ENCODE measurements at regions not wholly inside any gene's neighbourhood (a gene's known extent, or its start where the extent isn't known, plus 50 kb on each side); places are given as distances from the start of the nearest gene placed in this dataset.

GRCh38 chr1:240714568-240715292 lies 102.8 kb upstream of the GREM2 start:
- no peaks in the 10 kb centered on the region for H3K4me1 ChIP-seq
- H3K9me3 ChIP-seq, result no peaks in the 10 kb centered on the region
- no peaks in the 10 kb centered on the region for H3K36me3 ChIP-seq
- intact Hi-C loops (cut with DNase I; ENCODE audit: low total_unique reads), result no loop called here
- H3K27ac ChIP-seq, result no peak overlapping the region
- H3K4me3 ChIP-seq, result no peak overlapping the region
- H3K27me3 ChIP-seq (replicated peaks in 1 of 7), result peaks cover 0 to 3% (median 0%) of the 10 kb centered on the region in 7 donors
- TF ChIP-seq, protein P1, sequence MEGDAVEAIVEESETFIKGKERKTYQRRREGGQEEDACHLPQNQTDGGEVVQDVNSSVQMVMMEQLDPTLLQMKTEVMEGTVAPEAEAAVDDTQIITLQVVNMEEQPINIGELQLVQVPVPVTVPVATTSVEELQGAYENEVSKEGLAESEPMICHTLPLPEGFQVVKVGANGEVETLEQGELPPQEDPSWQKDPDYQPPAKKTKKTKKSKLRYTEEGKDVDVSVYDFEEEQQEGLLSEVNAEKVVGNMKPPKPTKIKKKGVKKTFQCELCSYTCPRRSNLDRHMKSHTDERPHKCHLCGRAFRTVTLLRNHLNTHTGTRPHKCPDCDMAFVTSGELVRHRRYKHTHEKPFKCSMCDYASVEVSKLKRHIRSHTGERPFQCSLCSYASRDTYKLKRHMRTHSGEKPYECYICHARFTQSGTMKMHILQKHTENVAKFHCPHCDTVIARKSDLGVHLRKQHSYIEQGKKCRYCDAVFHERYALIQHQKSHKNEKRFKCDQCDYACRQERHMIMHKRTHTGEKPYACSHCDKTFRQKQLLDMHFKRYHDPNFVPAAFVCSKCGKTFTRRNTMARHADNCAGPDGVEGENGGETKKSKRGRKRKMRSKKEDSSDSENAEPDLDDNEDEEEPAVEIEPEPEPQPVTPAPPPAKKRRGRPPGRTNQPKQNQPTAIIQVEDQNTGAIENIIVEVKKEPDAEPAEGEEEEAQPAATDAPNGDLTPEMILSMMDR (IDR thresholded peaks at IDR 0.05 in 8 of 11, conservative IDR thresholded peaks at IDR 0.05 in 3 of 11), result no peak
- TF ChIP-seq POLR2AphosphoS5 (IDR thresholded peaks at IDR 0.05) (no peak), POLR2A (IDR thresholded peaks at IDR 0.05) (no peak)
- 75 to 84% (median 76%) methylated on average over 8 of the region's 8 CpGs for WGBS, 5 donors
- DNase-seq, result no peak

GRCh38 chr1:240712014-240712731 lies 100.2 kb upstream of the GREM2 start:
- intact Hi-C loops (cut with DNase I; ENCODE audit: low total_unique reads), result no loop called here
- Histone ChIP-seq H3K4me1 (no peaks in the 10 kb centered on the region), H3K4me3 (no peak overlapping the region), H3K27me3 (replicated peaks in 1 of 7) (peaks cover 0 to 4% (median 0%) of the 10 kb centered on the region in 7 donors), H3K9me3 (no peaks in the 10 kb centered on the region), H3K27ac (no peak overlapping the region), H3K36me3 (no peaks in the 10 kb centered on the region)
- 83 to 90% (median 84%) methylated on average over 7 of the region's 7 CpGs for WGBS, 5 donors
- TF ChIP-seq POLR2A (IDR thresholded peaks at IDR 0.05) (no peak), POLR2AphosphoS5 (IDR thresholded peaks at IDR 0.05) (no peak)
- TF ChIP-seq, protein P1 (IDR thresholded peaks at IDR 0.05 in 8 of 11, conservative IDR thresholded peaks at IDR 0.05 in 3 of 11), result no peak
- no peak for DNase-seq

GRCh38 chr1:240711020-240711419 lies 99.1 kb upstream of the GREM2 start:
- Histone ChIP-seq H3K4me3 (no peak overlapping the region), H3K4me1 (no peaks in the 10 kb centered on the region), H3K27me3 (replicated peaks in 1 of 7) (peaks cover 0 to 4% (median 0%) of the 10 kb centered on the region in 7 donors), H3K9me3 (no peaks in the 10 kb centered on the region), H3K36me3 (no peaks in the 10 kb centered on the region), H3K27ac (no peak overlapping the region)
- WGBS, 5 donors, result 81 to 88% (median 84%) methylated on average over 9 of the region's 9 CpGs
- intact Hi-C loops (cut with DNase I; ENCODE audit: low total_unique reads), result no loop called here
- DNase-seq, result no peak
- TF ChIP-seq POLR2AphosphoS5 (IDR thresholded peaks at IDR 0.05) (no peak), POLR2A (IDR thresholded peaks at IDR 0.05) (no peak)
- TF ChIP-seq, protein P1 (IDR thresholded peaks at IDR 0.05 in 8 of 11, conservative IDR thresholded peaks at IDR 0.05 in 3 of 11), result no peak

- TF ChIP-seq, protein P1 (IDR thresholded peaks at IDR 0.05 in 8 of 11, conservative IDR thresholded peaks at IDR 0.05 in 3 of 11), result no peak
- TF ChIP-seq POLR2A (IDR thresholded peaks at IDR 0.05), result no peak
- no peak for TF ChIP-seq POLR2AphosphoS5 (IDR thresholded peaks at IDR 0.05)
- Histone ChIP-seq H3K27me3 (replicated peaks in 1 of 7) (peaks cover 0 to 4% (median 0%) of the 10 kb centered on the region in 7 donors), H3K4me3 (no peak overlapping the region), H3K36me3 (no peaks in the 10 kb centered on the region), H3K4me1 (no peaks in the 10 kb centered on the region), H3K9me3 (no peaks in the 10 kb centered on the region), H3K27ac (no peak overlapping the region)
- 67 to 80% (median 75%) methylated on average over 6 of the region's 6 CpGs for WGBS, 5 donors
- peak; percentile 13 for DNase-seq
- intact Hi-C loops (cut with DNase I; ENCODE audit: low total_unique reads), result no loop called here
These were observed 97.7 kb upstream of the GREM2 start for GRCh38 chr1:240709676-240710075.
